Adrenal gland (tissue), 9 donors: ENCODE measurements at regions not wholly inside any gene's neighbourhood (a gene's known extent, or its start where the extent isn't known, plus 50 kb on each side); places are given as distances from the start of the nearest gene placed in this dataset.

Experiments used
- DNase-seq, 7 donors: peaks; one replicate each; pipeline ENCODE4 v3.0.0-alpha.2; 2019 to 2020
- H3K27ac ChIP-seq, 5 donors: fragments of 200-600 bp; sonication (generic) in 4 of 5; 1 replicate in 3 of 5; 2 replicates in 2 of 5; pipeline versions ENCODE4 v1.5.1 to v1.8.0; 2016 to 2020; ENCODE audit warnings: mild to moderate bottlenecking in 1 of 5
- H3K27me3 ChIP-seq: fragments of 200-600 bp; 2 replicates; pipeline ENCODE4 v1.8.0; 2021
- H3K36me3 ChIP-seq, 2 donors: fragments of 200-600 bp; replicated peaks in 1 of 2; 1 replicate in 1 of 2; 2 replicates in 1 of 2; pipeline versions ENCODE4 v1.5.1 to v1.8.0; 2018 to 2022
- H3K4me1 ChIP-seq, 2 donors: fragments of 200-600 bp; replicated peaks in 1 of 2; 1 replicate in 1 of 2; 2 replicates in 1 of 2; pipeline versions ENCODE4 v1.5.1 to v1.8.0; 2018 to 2021
- H3K4me3 ChIP-seq, 4 donors: fragments of 200-600 bp; sonication (generic) in 3 of 4; one replicate each; pipeline ENCODE4 v1.5.1; 2016 to 2018
- H3K9me3 ChIP-seq, 3 donors: fragments of 200-600 bp; sonication (generic) in 1 of 3; replicated peaks in 1 of 3; 1 replicate in 2 of 3; 2 replicates in 1 of 3; pipeline versions ENCODE4 v1.5.1 to v1.8.0; 2016 to 2021
- CTCF ChIP-seq, 6 experiments: fragments of 450-650 bp in 4 of 6; fragments of 200-600 bp in 2 of 6; sonication (generic) in 1 of 6; IDR thresholded peaks; 1 replicate in 5 of 6; 2 replicates in 1 of 6; pipeline versions ENCODE4 v1.5.1 to v1.8.0; 2016 to 2021; ENCODE audit warnings: antibody characterized with exemption in 6 of 6, mild to moderate bottlenecking in 2 of 6, moderate library complexity in 1 of 6
- POLR2A ChIP-seq, 2 donors: fragments of 450-650 bp; IDR thresholded peaks; one replicate each; pipeline ENCODE4 v1.6.1; 2017; ENCODE audit warnings: antibody characterized with exemption in 2 of 2, mild to moderate bottlenecking in 2 of 2, moderate library complexity in 1 of 2
- WGBS, 4 donors: extraction: QIAGEN DNeasy Blood & Tissue Kit in 2 of 4; methylation state at CpG; one replicate each; pipeline versions ENCODE4 v1.1.5 to v1.1.7; 2013 to 2017; 5-methylcytosine and 5-hydroxymethylcytosine counted together
- intact Hi-C, 2 donors: fragments of 100-400 bp; cut with DNase I; formaldehyde crosslinking; loops; one replicate each; pipeline versions ENCODE4 v1.14.1 to v1.15.0; 2022 to 2023
- donor health status: healthy with polysubstance abuse.
- donor health status: Bipolar disorder and iron deficiency.
- donor health status: DM: yes; HTN: yes; CAD: no.
- donor health status: DM: no; HTN: no; CAD: no.
- donor health status: DM: no; HTN: no; CAD: no.

- no peaks in the 10 kb centered on the region for H3K27me3 ChIP-seq
- TF ChIP-seq POLR2A (IDR thresholded peaks at IDR 0.05): no peak
- TF ChIP-seq CTCF (IDR thresholded peaks at IDR 0.05): no peak
- H3K4me3 ChIP-seq: no peak overlapping the region
- intact Hi-C loops: no loop called here
- H3K36me3 ChIP-seq: no peaks in the 10 kb centered on the region
- H3K9me3 ChIP-seq: no peaks in the 10 kb centered on the region
- DNase-seq: peak in 4 of 7 donors; percentile 18 to 51 (median 34)
- peak overlapping the region in 3 of 5 donors; percentile 48 to 87 (median 64) for H3K27ac ChIP-seq
- 64 to 89% (median 74%) methylated on average over 4 of the region's 4 CpGs for WGBS, 4 donors
- peaks cover 0 to 3% of the 10 kb centered on the region in 2 donors for H3K4me1 ChIP-seq
Observed at GRCh38 chr9:88732128-88732527, 197.2 kb downstream of the NXNL2 start.

GRCh38 chr9:88733651-88734421 is 198.9 kb downstream of the NXNL2 start:
- Histone ChIP-seq H3K36me3 (no peaks in the 10 kb centered on the region), H3K4me3 (no peak overlapping the region), H3K4me1 (peaks cover 0 to 3% of the 10 kb centered on the region in 2 donors), H3K27me3 (no peaks in the 10 kb centered on the region), H3K27ac (peak overlapping the region in 2 of 5 donors; percentile 64 to 87), H3K9me3 (no peaks in the 10 kb centered on the region)
- 66 to 77% (median 74%) methylated on average over 7 to 8 of the region's 8 CpGs for WGBS, 4 donors
- intact Hi-C loops: no loop called here
- no peak for TF ChIP-seq POLR2A (IDR thresholded peaks at IDR 0.05)
- TF ChIP-seq CTCF (IDR thresholded peaks at IDR 0.05): no peak
- peak in 4 of 7 donors; percentile 27 to 65 (median 40) for DNase-seq

- intact Hi-C loops: no loop called here
Observed at GRCh38 chr9:88734527-88734926, 199.5 kb downstream of the NXNL2 start.

GRCh38 chr9:88736136-88736637 is 201.2 kb downstream of the NXNL2 start:
- H3K9me3 ChIP-seq: no peaks in the 10 kb centered on the region
- 27 to 49% (median 38%) methylated on average over 1 of the region's 1 CpG for WGBS, 4 donors
- H3K4me3 ChIP-seq: no peak overlapping the region
- intact Hi-C loops: no loop called here
- H3K4me1 ChIP-seq: peaks cover 0 to 3% of the 10 kb centered on the region in 2 donors
- H3K36me3 ChIP-seq: no peaks in the 10 kb centered on the region
- H3K27me3 ChIP-seq: no peaks in the 10 kb centered on the region
- TF ChIP-seq POLR2A (IDR thresholded peaks at IDR 0.05): no peak
- no peak for TF ChIP-seq CTCF (IDR thresholded peaks at IDR 0.05)
- DNase-seq: no peak
- no peak overlapping the region for H3K27ac ChIP-seq

More at GRCh38 chr9:88734527-88734926, 199.5 kb downstream of the NXNL2 start:
- TF ChIP-seq POLR2A (IDR thresholded peaks at IDR 0.05) (no peak), CTCF (IDR thresholded peaks at IDR 0.05) (no peak)
- Histone ChIP-seq H3K27me3 (no peaks in the 10 kb centered on the region), H3K9me3 (no peaks in the 10 kb centered on the region), H3K27ac (no peak overlapping the region), H3K4me3 (no peak overlapping the region), H3K4me1 (peaks cover 0 to 3% of the 10 kb centered on the region in 2 donors), H3K36me3 (no peaks in the 10 kb centered on the region)
- DNase-seq: no peak
